NB4 (cell line): ENCODE measurements at regions not wholly inside any gene's neighbourhood (a gene's known extent, or its start where the extent isn't known, plus 50 kb on each side); places are given as distances from the start of the nearest gene placed in this dataset.

ENCODE experiments used
- DNase-seq: peaks from one replicate; pipeline ENCODE4 v3.0.0; 2010; ENCODE audit warnings: low read depth
- H3K4me3 ChIP-seq: one replicate; pipeline ENCODE4 v1.5.1; 2011; ENCODE audit warnings: mild to moderate bottlenecking, low read depth, low read length, moderate library complexity
- CTCF ChIP-seq: IDR thresholded peaks from one replicate; pipeline ENCODE4 v1.5.1; 2012; ENCODE audit warnings: low read depth, low read length
- MAX ChIP-seq: IDR thresholded peaks from 2 replicates; pipeline ENCODE4 v1.6.1; 2011; ENCODE audit warnings: low read depth, low read length
- MYC ChIP-seq: IDR thresholded peaks from 2 replicates; pipeline ENCODE4 v1.6.1; 2011; ENCODE audit warnings: low read depth, low read length
- POLR2A ChIP-seq: IDR thresholded peaks from 2 replicates; pipeline ENCODE4 v1.6.1; 2011; ENCODE audit warnings: mild to moderate bottlenecking; ENCODE audit not compliant: insufficient read length; ENCODE audit errors: extremely low read depth

- H3K4me3 ChIP-seq = no peak overlapping the region
- no peak for TF ChIP-seq MAX
- TF ChIP-seq POLR2A = no peak
- no peak for TF ChIP-seq MYC
- no peak for TF ChIP-seq CTCF
- DNase-seq = no peak
These were observed 68.2 kb upstream of the CLMN start for GRCh38 chr14:95387826-95388445.

- DNase-seq = no peak
- TF ChIP-seq MYC (no peak), CTCF (no peak), POLR2A (no peak), MAX (no peak)
- H3K4me3 ChIP-seq = no peak overlapping the region
These were observed 66.9 kb upstream of the CLMN start for GRCh38 chr14:95386536-95387095.

GRCh38 chr14:95385701-95386100 is 66.0 kb upstream of the CLMN start:
- no peak for DNase-seq
- no peak overlapping the region for H3K4me3 ChIP-seq
- no peak for TF ChIP-seq MYC
- TF ChIP-seq POLR2A = no peak
- TF ChIP-seq MAX = no peak
- TF ChIP-seq CTCF = no peak

- no peak for TF ChIP-seq CTCF
- TF ChIP-seq MAX = no peak
- no peak for TF ChIP-seq POLR2A
- no peak for TF ChIP-seq MYC
- no peak for DNase-seq
- H3K4me3 ChIP-seq = no peak overlapping the region
These were observed 63.0 kb upstream of the CLMN start for GRCh38 chr14:95382747-95383146.

GRCh38 chr14:95381726-95382125 is 62.0 kb upstream of the CLMN start:
- no peak overlapping the region for H3K4me3 ChIP-seq
- DNase-seq = no peak
- TF ChIP-seq POLR2A (no peak), CTCF (no peak), MAX (no peak), MYC (no peak)
